A673 (cell line): ENCODE measurements at regions not wholly inside any gene's neighbourhood (a gene's known extent, or its start where the extent isn't known, plus 50 kb on each side); places are given as distances from the start of the nearest gene placed in this dataset.

ENCODE experiments used
- EZH2 ChIP-seq: fragments of 200-600 bp; sonication (generic); IDR thresholded peaks from 2 replicates; pipeline ENCODE4 v1.6.1; 2017; ENCODE audit warnings: borderline replicate concordance, low read depth, mild to moderate bottlenecking, mixed read lengths, antibody characterized with exemption, low read length; ENCODE audit not compliant: poor library complexity, severe bottlenecking
- TF ChIP-seq, protein P1 (sequence below): fragments of 300-800, 200-600 bp; sonication (generic); conservative IDR thresholded peaks from 2 replicates; pipeline ENCODE4 v1.5.1; 2017; ENCODE audit warnings: low read depth, mild to moderate bottlenecking, antibody characterized with exemption, low read length, moderate library complexity, mixed read lengths

- TF ChIP-seq, protein P1, sequence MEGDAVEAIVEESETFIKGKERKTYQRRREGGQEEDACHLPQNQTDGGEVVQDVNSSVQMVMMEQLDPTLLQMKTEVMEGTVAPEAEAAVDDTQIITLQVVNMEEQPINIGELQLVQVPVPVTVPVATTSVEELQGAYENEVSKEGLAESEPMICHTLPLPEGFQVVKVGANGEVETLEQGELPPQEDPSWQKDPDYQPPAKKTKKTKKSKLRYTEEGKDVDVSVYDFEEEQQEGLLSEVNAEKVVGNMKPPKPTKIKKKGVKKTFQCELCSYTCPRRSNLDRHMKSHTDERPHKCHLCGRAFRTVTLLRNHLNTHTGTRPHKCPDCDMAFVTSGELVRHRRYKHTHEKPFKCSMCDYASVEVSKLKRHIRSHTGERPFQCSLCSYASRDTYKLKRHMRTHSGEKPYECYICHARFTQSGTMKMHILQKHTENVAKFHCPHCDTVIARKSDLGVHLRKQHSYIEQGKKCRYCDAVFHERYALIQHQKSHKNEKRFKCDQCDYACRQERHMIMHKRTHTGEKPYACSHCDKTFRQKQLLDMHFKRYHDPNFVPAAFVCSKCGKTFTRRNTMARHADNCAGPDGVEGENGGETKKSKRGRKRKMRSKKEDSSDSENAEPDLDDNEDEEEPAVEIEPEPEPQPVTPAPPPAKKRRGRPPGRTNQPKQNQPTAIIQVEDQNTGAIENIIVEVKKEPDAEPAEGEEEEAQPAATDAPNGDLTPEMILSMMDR, result no peak
- TF ChIP-seq EZH2, result no peak
These were observed 58.6 kb upstream of the ZPBP start for GRCh38 chr7:50151661-50152060.
